HepG2 (cell line): ENCODE measurements at regions not wholly inside any gene's neighbourhood (a gene's known extent, or its start where the extent isn't known, plus 50 kb on each side); places are given as distances from the start of the nearest gene placed in this dataset.

Source experiments
- ATF2 ChIP-seq: sonication (generic); formaldehyde crosslinking; IDR thresholded peaks from 2 replicates; pipeline ENCODE4 v1.4.0; 2020; ENCODE audit warnings: missing genetic modification reagents
- CTCF ChIP-seq: sonication (generic); formaldehyde crosslinking; IDR thresholded peaks from 2 replicates; pipeline ENCODE4 v1.5.0; 2020; ENCODE audit warnings: mild to moderate bottlenecking, missing genetic modification reagents, moderate library complexity
- GABPB1 ChIP-seq: IDR thresholded peaks from 2 replicates; pipeline ENCODE4 v1.6.1; 2016; ENCODE audit warnings: mild to moderate bottlenecking, missing genetic modification reagents, moderate library complexity, missing compliant biosample characterization
- JUND ChIP-seq: sonication (generic); formaldehyde crosslinking; IDR thresholded peaks from 2 replicates; pipeline ENCODE4 v1.8.0; 2022; ENCODE audit warnings: mild to moderate bottlenecking, missing genetic modification reagents
- KAT2B ChIP-seq: fragments of 150-350 bp; IDR thresholded peaks from 2 replicates; pipeline ENCODE4 v1.6.1; 2014; ENCODE audit warnings: low read depth, low read length, borderline replicate concordance
- POGK ChIP-seq: sonication (generic); formaldehyde crosslinking; conservative IDR thresholded peaks from 2 replicates; pipeline ENCODE4 v1.8.0; 2022; ENCODE audit warnings: mild to moderate bottlenecking, moderate library complexity, missing genetic modification reagents
- POLR2AphosphoS5 ChIP-seq: IDR thresholded peaks from 2 replicates; pipeline ENCODE4 v1.6.1; 2012; ENCODE audit warnings: low read depth, low read length
- SIN3A ChIP-seq: IDR thresholded peaks from 2 replicates; pipeline ENCODE4 v1.6.1; 2011; ENCODE audit warnings: low read depth, mild to moderate bottlenecking, control low read depth, low read length, borderline replicate concordance
- TAF1 ChIP-seq: sonication (generic); formaldehyde crosslinking; IDR thresholded peaks from 2 replicates; pipeline ENCODE4 v1.4.0; 2020; ENCODE audit warnings: missing genetic modification reagents
- ZNF232 ChIP-seq: sonication (generic); formaldehyde crosslinking; IDR thresholded peaks from 2 replicates; pipeline ENCODE4 v1.4.0; 2020; ENCODE audit warnings: missing genetic modification reagents, borderline replicate concordance
- ZNF317 ChIP-seq: sonication (generic); formaldehyde crosslinking; IDR thresholded peaks from 2 replicates; pipeline ENCODE4 v1.5.0; 2020; ENCODE audit warnings: mild to moderate bottlenecking, missing genetic modification reagents
- ZNF614 ChIP-seq: IDR thresholded peaks from 2 replicates; pipeline ENCODE4 v1.6.1; 2018; ENCODE audit warnings: missing biosample characterization, missing genetic modification reagents, inconsistent platforms, borderline replicate concordance

GRCh38 chr6:147624946-147625515 is 116.5 kb downstream of the SAMD5 start:
- no peak for TF ChIP-seq ZNF317 (CRISPR knock-in tag)
- no peak for TF ChIP-seq TAF1 (CRISPR knock-in tag)
- no peak for TF ChIP-seq CTCF
- no peak for TF ChIP-seq GABPB1 (CRISPR knock-in tag)
- TF ChIP-seq ZNF232, result no peak
- no peak for TF ChIP-seq ZNF614 (CRISPR knock-in tag)
- TF ChIP-seq POLR2AphosphoS5, result no peak
- no peak for TF ChIP-seq KAT2B
- no peak for TF ChIP-seq ATF2 (CRISPR knock-in tag)
- TF ChIP-seq SIN3A, result no peak
- TF ChIP-seq POGK, result no peak
- TF ChIP-seq JUND (CRISPR knock-in tag), result no peak
